Chondrocyte (in vitro differentiated cells): ENCODE measurements at regions not wholly inside any gene's neighbourhood (a gene's known extent, or its start where the extent isn't known, plus 50 kb on each side); places are given as distances from the start of the nearest gene placed in this dataset.
A peak's percentile ranks its signal among the peaks of the same experiment; 100 is the strongest.

Experiments
- DNase-seq: peaks from one replicate; pipeline ENCODE4 v3.0.0; 2021; ENCODE audit warnings: mixed read lengths, low spot score
- H3K27ac Mint-ChIP-seq: one replicate; pipeline ENCODE4 v1.8.0; 2021; ENCODE audit warnings: mild to moderate bottlenecking, moderate library complexity, mixed read lengths; ENCODE audit not compliant: unreplicated experiment
- H3K27me3 Mint-ChIP-seq: 2 replicates; pipeline ENCODE4 v1.8.0; 2021; ENCODE audit warnings: low read depth, mixed read lengths
- H3K36me3 Mint-ChIP-seq: 2 replicates; pipeline ENCODE4 v1.8.0; 2021; ENCODE audit warnings: low read depth, mixed read lengths
- H3K4me1 Mint-ChIP-seq: 2 replicates; pipeline ENCODE4 v1.8.0; 2021; ENCODE audit warnings: low read depth, mild to moderate bottlenecking, mixed read lengths
- H3K4me3 Mint-ChIP-seq: one replicate; pipeline ENCODE4 v1.8.0; 2021; ENCODE audit warnings: mild to moderate bottlenecking, moderate library complexity, mixed read lengths; ENCODE audit not compliant: unreplicated experiment
- H3K9me3 Mint-ChIP-seq: 2 replicates; pipeline ENCODE4 v1.8.0; 2021; ENCODE audit warnings: low read depth, mixed read lengths
- TF ChIP-seq, protein P1 (sequence below): fragments of 200-600 bp; sonication (generic); IDR thresholded peaks from 2 replicates; pipeline ENCODE4 v1.5.0; 2021; ENCODE audit warnings: antibody characterized with exemption, mild to moderate bottlenecking, moderate library complexity

DNA sequence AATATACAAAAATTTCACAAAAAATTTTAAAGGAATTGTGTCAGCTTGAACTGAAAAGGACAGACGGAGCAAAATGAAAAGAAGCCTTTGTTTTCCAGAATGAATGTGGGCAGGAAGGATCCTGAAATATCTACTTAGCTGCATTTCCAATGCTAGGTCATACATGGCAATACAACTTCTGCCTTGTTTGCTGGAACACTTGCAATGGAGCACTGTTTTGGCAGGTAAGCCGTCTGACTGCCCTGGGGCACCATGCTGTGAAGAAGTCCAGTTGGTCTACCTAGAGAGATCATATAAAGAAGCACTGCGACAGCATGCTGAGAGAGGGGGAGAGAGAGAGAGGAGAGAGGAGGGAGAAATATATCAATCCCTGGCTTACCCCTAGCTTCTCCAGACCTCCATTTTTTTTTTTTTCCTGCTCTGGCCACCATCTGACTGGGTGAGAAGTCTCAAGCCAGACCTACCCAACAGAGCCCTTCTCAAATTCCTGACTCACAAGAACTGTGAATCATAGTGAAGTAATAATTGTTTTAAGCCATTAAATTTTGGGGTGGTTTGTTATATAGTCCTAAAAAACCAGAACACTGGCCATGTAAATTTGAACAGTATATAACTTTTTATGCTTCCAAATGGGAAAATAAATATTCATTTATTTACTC, 97.1 kb upstream of the PRICKLE1 start:
- Mint-ChIP-seq H3K4me1 (peaks cover 8% of the 10 kb centered on the region), H3K27me3 (no peaks in the 10 kb centered on the region), H3K27ac (no peak overlapping the region), H3K4me3 (no peak overlapping the region), H3K9me3 (peaks cover 9% of the 10 kb centered on the region), H3K36me3 (peaks cover 1% of the 10 kb centered on the region)
- TF ChIP-seq, protein P1, sequence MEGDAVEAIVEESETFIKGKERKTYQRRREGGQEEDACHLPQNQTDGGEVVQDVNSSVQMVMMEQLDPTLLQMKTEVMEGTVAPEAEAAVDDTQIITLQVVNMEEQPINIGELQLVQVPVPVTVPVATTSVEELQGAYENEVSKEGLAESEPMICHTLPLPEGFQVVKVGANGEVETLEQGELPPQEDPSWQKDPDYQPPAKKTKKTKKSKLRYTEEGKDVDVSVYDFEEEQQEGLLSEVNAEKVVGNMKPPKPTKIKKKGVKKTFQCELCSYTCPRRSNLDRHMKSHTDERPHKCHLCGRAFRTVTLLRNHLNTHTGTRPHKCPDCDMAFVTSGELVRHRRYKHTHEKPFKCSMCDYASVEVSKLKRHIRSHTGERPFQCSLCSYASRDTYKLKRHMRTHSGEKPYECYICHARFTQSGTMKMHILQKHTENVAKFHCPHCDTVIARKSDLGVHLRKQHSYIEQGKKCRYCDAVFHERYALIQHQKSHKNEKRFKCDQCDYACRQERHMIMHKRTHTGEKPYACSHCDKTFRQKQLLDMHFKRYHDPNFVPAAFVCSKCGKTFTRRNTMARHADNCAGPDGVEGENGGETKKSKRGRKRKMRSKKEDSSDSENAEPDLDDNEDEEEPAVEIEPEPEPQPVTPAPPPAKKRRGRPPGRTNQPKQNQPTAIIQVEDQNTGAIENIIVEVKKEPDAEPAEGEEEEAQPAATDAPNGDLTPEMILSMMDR = no peak
- DNase-seq = no peak

DNA sequence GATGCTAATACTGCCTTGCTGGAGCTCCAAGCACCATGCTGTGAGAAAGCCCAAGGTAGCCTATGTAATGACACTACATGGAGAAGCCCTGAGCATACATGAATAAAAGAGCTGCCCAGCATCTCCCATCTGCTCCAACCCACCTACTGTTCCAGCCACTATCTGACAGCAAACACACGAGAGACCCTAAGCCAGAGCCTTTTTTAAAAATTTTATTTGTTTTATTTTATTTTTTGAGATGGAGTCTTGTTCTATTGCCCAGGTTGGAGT, 95.2 kb upstream of the PRICKLE1 start:
- TF ChIP-seq, protein P1 = no peak
- Mint-ChIP-seq H3K4me3 (no peak overlapping the region), H3K36me3 (no peaks in the 10 kb centered on the region), H3K27me3 (no peaks in the 10 kb centered on the region), H3K9me3 (no peaks in the 10 kb centered on the region), H3K4me1 (peaks cover 19% of the 10 kb centered on the region), H3K27ac (no peak overlapping the region)
- DNase-seq = no peak

DNA sequence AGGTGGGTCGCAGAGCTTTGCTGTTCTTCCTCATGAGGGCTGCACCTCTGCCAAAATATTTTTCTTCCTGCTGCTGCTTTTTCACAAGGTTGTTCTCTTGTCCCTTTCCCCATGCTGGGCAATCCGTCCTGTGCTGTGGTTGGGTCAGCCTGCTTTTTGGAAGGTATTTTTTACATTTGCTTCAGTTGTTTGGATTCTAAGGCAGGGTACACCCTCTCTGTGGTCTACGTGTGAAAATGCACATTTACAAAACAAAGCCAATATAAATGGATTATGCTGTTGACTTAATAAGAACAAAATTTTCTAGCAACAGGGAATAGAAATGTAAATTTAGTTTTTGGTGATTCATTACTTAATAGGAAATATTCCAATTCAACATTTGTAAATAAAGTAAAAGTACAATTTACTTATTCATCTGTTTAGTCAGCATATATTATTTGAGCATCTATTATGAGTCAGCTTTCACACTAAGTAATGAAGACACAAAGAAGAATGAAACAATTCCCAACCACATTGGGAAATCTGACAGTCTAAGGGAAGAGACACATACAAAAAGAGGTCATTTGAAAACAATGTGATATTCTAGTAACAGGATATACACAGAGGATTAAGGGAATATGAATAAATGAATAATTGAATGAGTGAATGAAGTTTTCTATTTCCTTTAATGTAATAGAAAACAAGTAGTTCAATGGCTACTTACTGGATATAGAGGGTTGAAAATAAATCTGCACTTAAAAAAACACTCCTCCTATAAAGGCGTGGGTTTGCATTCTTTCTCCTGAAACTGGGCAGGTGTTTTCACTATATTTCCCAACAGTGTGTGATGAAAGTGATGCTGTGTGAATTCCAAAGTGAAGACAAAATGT, 94.6 kb upstream of the PRICKLE1 start:
- H3K27ac Mint-ChIP-seq = no peak overlapping the region
- no peak overlapping the region for H3K4me3 Mint-ChIP-seq
- peaks cover 24% of the 10 kb centered on the region for H3K4me1 Mint-ChIP-seq
- DNase-seq = no peak
- H3K36me3 Mint-ChIP-seq = no peaks in the 10 kb centered on the region
- no peaks in the 10 kb centered on the region for H3K9me3 Mint-ChIP-seq
- no peaks in the 10 kb centered on the region for H3K27me3 Mint-ChIP-seq
- TF ChIP-seq, protein P1 = no peak

DNA sequence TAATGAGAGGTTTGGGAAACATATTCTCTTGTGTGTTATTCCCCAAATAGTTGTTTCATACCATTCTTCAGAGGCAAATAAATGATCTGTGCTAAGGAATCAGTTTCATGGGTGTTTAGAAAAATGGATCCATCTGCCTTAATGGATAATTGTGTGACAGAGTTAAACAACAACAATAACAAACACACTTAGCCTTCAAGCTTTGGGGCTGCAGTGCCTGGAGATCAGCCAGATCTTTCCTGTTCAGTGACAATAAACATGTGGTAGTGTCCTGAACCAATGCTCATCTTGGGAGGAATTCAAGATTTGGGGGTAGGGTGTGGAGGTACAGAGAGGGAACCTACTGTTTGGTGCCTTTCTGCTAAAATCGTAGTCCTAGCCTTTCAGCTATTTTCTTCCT, 93.7 kb upstream of the PRICKLE1 start:
- no peak for DNase-seq
- Mint-ChIP-seq H3K27ac (no peak overlapping the region), H3K4me1 (peaks cover 33% of the 10 kb centered on the region), H3K4me3 (no peak overlapping the region), H3K36me3 (no peaks in the 10 kb centered on the region), H3K27me3 (no peaks in the 10 kb centered on the region), H3K9me3 (no peaks in the 10 kb centered on the region)
- TF ChIP-seq, protein P1 = no peak

DNA sequence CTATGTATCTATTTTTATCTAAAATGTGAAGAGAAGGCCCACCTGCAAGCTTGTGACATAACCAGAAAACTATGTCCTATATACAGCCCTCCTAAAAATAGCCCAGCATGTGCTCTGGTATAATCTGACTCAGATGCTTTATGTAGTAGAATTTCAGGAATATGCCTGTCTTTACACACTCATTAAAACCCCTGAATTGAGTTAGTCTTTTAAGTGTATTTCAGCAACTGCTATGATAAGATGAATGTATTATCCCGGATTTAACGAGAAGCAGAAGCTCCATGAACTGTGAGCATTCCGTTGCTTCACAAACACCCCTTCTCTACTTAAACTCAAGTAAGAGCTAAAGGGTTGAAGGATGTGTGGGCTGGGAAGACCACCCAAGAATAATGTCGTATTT, 89.9 kb upstream of the PRICKLE1 start:
- DNase-seq = no peak
- H3K36me3 Mint-ChIP-seq = no peaks in the 10 kb centered on the region

More for the DNA sequence above, 89.9 kb upstream of the PRICKLE1 start:
- Mint-ChIP-seq H3K27me3 (no peaks in the 10 kb centered on the region), H3K27ac (peak overlapping the region; percentile 77), H3K4me3 (no peak overlapping the region), H3K9me3 (no peaks in the 10 kb centered on the region), H3K4me1 (peaks cover 37% of the 10 kb centered on the region)
- TF ChIP-seq, protein P1 = no peak
